ENCODE measurements at regions not wholly inside any gene's neighbourhood (a gene's known extent, or its start where the extent isn't known, plus 50 kb on each side); places are given as distances from the start of the nearest gene placed in this dataset.

DNA sequence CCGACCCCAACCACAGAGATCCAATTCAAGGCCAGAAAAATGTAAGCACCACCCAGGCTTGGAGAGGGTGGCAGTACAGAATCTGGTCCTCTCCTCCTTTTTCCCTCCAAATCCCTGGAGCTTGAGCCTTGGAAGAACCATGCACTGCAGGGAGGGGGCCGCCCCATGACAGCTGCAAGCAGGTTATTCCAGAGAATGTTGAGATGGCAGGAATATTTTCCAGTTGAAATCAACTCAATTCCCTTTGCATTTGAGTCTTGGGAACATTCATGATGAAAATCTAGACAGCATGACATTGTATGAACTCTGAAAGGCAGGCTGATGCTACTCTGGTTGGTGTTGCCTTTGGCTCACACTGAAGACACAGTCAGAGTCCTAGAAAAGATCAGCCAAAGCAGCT lies 386.6 kb upstream of the FGF16 start:
- Histone ChIP-seq H3K9me3 (no peaks in the 10 kb centered on the region), H3K4me1 (no peaks in the 10 kb centered on the region), H3K36me3 (no peaks in the 10 kb centered on the region), H3K27me3 (no peaks in the 10 kb centered on the region), H3K27ac (no peak overlapping the region), H3K4me3 (no peak overlapping the region)
- TF ChIP-seq, protein P1, sequence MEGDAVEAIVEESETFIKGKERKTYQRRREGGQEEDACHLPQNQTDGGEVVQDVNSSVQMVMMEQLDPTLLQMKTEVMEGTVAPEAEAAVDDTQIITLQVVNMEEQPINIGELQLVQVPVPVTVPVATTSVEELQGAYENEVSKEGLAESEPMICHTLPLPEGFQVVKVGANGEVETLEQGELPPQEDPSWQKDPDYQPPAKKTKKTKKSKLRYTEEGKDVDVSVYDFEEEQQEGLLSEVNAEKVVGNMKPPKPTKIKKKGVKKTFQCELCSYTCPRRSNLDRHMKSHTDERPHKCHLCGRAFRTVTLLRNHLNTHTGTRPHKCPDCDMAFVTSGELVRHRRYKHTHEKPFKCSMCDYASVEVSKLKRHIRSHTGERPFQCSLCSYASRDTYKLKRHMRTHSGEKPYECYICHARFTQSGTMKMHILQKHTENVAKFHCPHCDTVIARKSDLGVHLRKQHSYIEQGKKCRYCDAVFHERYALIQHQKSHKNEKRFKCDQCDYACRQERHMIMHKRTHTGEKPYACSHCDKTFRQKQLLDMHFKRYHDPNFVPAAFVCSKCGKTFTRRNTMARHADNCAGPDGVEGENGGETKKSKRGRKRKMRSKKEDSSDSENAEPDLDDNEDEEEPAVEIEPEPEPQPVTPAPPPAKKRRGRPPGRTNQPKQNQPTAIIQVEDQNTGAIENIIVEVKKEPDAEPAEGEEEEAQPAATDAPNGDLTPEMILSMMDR (IDR thresholded peaks at IDR 0.05): no peak
- TF ChIP-seq POLR2AphosphoS5 (IDR thresholded peaks at IDR 0.05; ENCODE audit: insufficient read depth in 1 of 2, low read depth in 1 of 2): no peak
- DNase-seq (ENCODE audit: extremely low spot score in 2 of 2): no peak
- intact Hi-C loops (cut with DNase I): no loop called here

DNA sequence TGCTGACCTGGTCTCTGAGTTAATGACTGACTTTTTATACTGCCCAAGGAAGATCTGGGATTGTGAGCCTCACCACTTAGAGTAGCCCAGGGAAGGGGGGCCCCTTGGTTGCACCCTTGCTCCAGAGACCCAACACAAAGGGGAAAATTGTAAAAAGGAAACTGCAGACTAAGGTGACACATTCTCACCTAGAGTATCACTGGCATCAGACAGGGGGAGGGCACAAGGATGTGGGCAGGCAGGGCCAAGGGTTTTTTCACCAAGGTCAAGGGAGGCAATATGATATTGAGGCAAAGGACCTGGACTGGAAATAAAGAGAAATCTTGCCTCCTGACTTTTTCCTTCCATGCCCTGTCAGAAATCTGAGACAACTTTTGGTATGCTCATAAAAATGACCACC lies 386.2 kb upstream of the FGF16 start:
- no peaks in the 10 kb centered on the region for H3K9me3 ChIP-seq
- TF ChIP-seq, protein P1 (IDR thresholded peaks at IDR 0.05): no peak
- TF ChIP-seq POLR2A (IDR thresholded peaks at IDR 0.05): no peak
- H3K4me1 ChIP-seq: no peaks in the 10 kb centered on the region
- no peak overlapping the region for H3K4me3 ChIP-seq
- no peaks in the 10 kb centered on the region for H3K36me3 ChIP-seq
- no peak for DNase-seq (ENCODE audit: extremely low spot score in 2 of 2)
- H3K27ac ChIP-seq: no peak overlapping the region
- no peaks in the 10 kb centered on the region for H3K27me3 ChIP-seq
- intact Hi-C loops (cut with DNase I): no loop called here

DNA sequence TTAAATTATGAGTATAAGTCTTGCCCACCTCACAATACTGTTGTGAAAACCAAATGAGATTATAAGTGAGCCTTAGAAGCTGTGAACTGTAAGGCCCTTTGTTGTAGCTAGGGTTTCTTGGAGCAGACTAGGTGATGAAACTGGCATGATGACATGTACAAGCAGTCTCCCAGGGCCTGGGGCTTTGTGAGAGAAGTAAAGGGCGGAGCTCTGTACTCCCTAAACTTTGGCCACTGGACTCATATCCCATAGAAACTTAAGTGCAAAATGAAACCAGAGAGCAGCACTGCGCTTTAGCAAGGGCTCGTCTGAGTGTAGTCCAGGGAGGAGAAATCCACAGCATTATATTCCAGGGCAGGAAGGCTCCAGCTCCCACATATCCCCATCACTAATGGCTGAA lies 385.6 kb upstream of the FGF16 start:
- no peaks in the 10 kb centered on the region for H3K36me3 ChIP-seq
- DNase-seq (ENCODE audit: extremely low spot score in 2 of 2): no peak
- intact Hi-C loops (cut with DNase I): no loop called here
- no peak overlapping the region for H3K4me3 ChIP-seq
- no peaks in the 10 kb centered on the region for H3K27me3 ChIP-seq
- no peak overlapping the region for H3K27ac ChIP-seq
- no peaks in the 10 kb centered on the region for H3K4me1 ChIP-seq
- TF ChIP-seq, protein P1 (IDR thresholded peaks at IDR 0.05): no peak
- TF ChIP-seq POLR2A (IDR thresholded peaks at IDR 0.05): no peak
- no peak for TF ChIP-seq POLR2AphosphoS5 (IDR thresholded peaks at IDR 0.05; ENCODE audit: insufficient read depth in 1 of 2, low read depth in 1 of 2)
- no peaks in the 10 kb centered on the region for H3K9me3 ChIP-seq

DNA sequence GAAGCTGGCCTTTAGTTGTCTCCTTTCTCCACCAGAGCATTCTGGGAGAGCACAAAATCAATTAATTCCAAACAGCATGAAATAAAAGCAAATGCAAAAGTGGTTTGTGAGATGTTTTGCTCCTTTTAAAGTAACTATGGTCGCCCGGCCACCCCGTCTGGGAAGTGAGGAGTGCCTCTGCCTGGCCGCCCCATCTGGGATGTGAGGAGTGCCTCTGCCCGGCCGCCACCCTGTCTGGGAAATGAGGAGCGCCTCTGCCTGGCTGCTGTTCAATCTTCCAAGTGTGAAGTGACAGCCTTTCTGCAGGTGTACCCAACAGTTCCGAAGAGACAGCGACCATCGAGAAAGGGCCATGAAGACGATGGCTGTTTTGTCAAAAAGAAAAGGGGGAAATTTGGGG lies 381.3 kb upstream of the FGF16 start:
- Histone ChIP-seq H3K9me3 (no peaks in the 10 kb centered on the region), H3K4me1 (no peaks in the 10 kb centered on the region), H3K27ac (no peak overlapping the region), H3K36me3 (no peaks in the 10 kb centered on the region), H3K27me3 (no peaks in the 10 kb centered on the region), H3K4me3 (no peak overlapping the region)
- intact Hi-C loops (cut with DNase I): no loop called here
- no peak for DNase-seq (ENCODE audit: extremely low spot score in 2 of 2)
- TF ChIP-seq, protein P1 (IDR thresholded peaks at IDR 0.05): no peak
- no peak for TF ChIP-seq POLR2A (IDR thresholded peaks at IDR 0.05)
- TF ChIP-seq POLR2AphosphoS5 (IDR thresholded peaks at IDR 0.05; ENCODE audit: insufficient read depth in 1 of 2, low read depth in 1 of 2): no peak

DNA sequence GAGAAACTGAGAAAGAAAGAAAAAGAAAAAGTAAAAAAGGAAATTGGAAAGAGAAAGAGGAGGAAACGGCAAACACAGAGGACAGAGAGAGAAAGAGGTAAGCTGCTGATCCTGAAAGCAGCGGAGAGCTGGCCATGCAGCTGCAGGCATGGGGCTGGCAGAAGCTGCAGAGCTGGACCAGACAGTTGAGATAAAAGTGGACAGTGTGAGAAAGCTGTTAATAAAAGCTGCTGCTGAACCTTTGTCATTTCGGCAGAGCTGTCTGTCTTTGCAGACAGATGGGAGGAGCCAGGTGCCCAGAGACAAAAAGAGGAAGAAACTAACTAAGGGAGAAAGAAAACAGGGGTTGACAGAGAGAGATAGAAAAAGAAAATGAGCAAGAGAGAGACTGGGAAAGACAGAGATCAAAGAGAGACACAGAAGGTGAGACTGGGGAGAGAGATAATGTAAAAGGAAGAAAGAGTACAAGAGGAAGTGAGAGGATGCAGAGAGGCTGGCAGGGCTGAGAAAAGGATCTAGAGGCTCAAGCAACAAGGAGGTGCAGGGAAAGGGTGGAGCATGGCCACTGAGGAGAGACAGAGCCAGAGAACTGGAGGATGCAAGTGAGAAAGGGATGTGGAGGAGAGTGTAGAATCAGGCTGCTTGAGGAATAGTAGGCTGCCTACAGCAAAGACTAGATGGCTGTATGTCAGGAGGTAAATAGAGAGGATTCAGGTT lies 376.8 kb upstream of the FGF16 start:
- intact Hi-C loops (cut with DNase I): no loop called here
- no peak overlapping the region for H3K27ac ChIP-seq
- no peak overlapping the region for H3K4me3 ChIP-seq
- no peaks in the 10 kb centered on the region for H3K27me3 ChIP-seq
- DNase-seq (ENCODE audit: extremely low spot score in 2 of 2): no peak
- H3K4me1 ChIP-seq: no peaks in the 10 kb centered on the region
- TF ChIP-seq POLR2A (IDR thresholded peaks at IDR 0.05) (no peak), POLR2AphosphoS5 (IDR thresholded peaks at IDR 0.05; ENCODE audit: insufficient read depth in 1 of 2, low read depth in 1 of 2) (no peak)
- TF ChIP-seq, protein P1 (IDR thresholded peaks at IDR 0.05): no peak
- H3K36me3 ChIP-seq: no peaks in the 10 kb centered on the region
- H3K9me3 ChIP-seq: peaks cover 4% of the 10 kb centered on the region

Data from vagina (tissue), 2 donors.